GM12878 (cell line): ENCODE measurements at regions not wholly inside any gene's neighbourhood (a gene's known extent, or its start where the extent isn't known, plus 50 kb on each side); places are given as distances from the start of the nearest gene placed in this dataset.

Experiments
- BRCA1 ChIP-seq: IDR thresholded peaks from 2 replicates; pipeline ENCODE4 v1.6.1; 2011; ENCODE audit warnings: low read depth, low read length, improper control_type of control experiment
- CTCF ChIP-seq, 3 experiments: IDR thresholded peaks in 2 of 3; conservative IDR thresholded peaks in 1 of 3; 2 replicates each; pipeline ENCODE4 v1.5.1; 2011; ENCODE audit warnings: low read depth in 3 of 3, low read length in 3 of 3, mild to moderate bottlenecking in 3 of 3, control low read depth in 2 of 3, moderate library complexity in 2 of 3, inconsistent platforms in 1 of 3, mixed read lengths in 1 of 3; ENCODE audit not compliant: control insufficient read depth in 2 of 3, insufficient read depth in 1 of 3; ENCODE audit errors: extremely low read depth in 1 of 3
- MYC ChIP-seq: IDR thresholded peaks from 2 replicates; pipeline ENCODE4 v1.6.1; 2011; ENCODE audit warnings: mild to moderate bottlenecking, low read length, moderate library complexity, inconsistent platforms; ENCODE audit not compliant: insufficient read depth, insufficient replicate concordance, insufficient read length, severe bottlenecking
- NFIC ChIP-seq: IDR thresholded peaks from 2 replicates; pipeline ENCODE4 v1.6.1; 2012; ENCODE audit warnings: low read depth, mild to moderate bottlenecking, inconsistent platforms, low read length, moderate library complexity
- PAX5 ChIP-seq: IDR thresholded peaks from 2 replicates; pipeline ENCODE4 v1.6.1; 2011; ENCODE audit warnings: low read depth, low read length, borderline replicate concordance
- PRDM15 ChIP-seq: fragments of 450-650 bp; formaldehyde crosslinking; IDR thresholded peaks from 2 replicates; pipeline ENCODE4 v1.4.0; 2020; ENCODE audit warnings: mild to moderate bottlenecking, moderate library complexity

GRCh38 chr20:7291323-7291943 is 523.9 kb downstream of the BMP2 start:
- TF ChIP-seq PRDM15 (CRISPR knock-in tag) (no peak), MYC (no peak), PAX5 (no peak), BRCA1 (no peak), NFIC (no peak), CTCF (IDR thresholded peaks at IDR 0.05 in 2 of 3, conservative IDR thresholded peaks at IDR 0.05 in 1 of 3; ENCODE audit: control insufficient read depth in 2 of 3, extremely low read depth in 1 of 3, insufficient read depth in 1 of 3, low read depth in 3 of 3, low read length in 3 of 3) (no peak)
